ENCODE measurements at regions not wholly inside any gene's neighbourhood (a gene's known extent, or its start where the extent isn't known, plus 50 kb on each side); places are given as distances from the start of the nearest gene placed in this dataset.

DNA sequence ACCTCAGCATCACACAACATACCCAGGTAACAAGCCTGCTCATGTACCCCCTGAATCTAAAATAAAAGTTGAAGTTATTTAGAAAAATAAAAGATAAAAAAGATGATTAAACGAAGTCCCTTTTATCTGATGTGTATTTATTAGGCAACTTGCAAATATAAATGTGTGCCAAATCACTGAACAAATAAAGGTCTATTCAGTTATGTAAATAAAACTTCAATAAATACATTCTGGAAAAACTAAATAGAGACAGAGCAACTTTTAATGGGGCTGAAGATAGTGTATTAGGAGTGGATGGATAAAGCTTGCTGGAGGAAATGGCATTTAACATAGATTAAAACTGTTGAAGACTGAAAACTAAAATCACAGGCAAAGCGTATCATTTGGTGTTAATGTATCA is 678.0 kb upstream of the GRM7 start:
- Mint-ChIP-seq H3K27ac (no peak overlapping the region), H3K4me1 (no peaks in the 10 kb centered on the region), H3K9me3 (peaks cover 0 to 7% (median 1%) of the 10 kb centered on the region in 7 donors), H3K27me3 (ENCODE audit: low read depth in 3 of 3) (peaks cover 0 to 3% (median 0%) of the 10 kb centered on the region in 3 donors), H3K36me3 (no peaks in the 10 kb centered on the region), H3K4me3 (no peak overlapping the region)
- Histone ChIP-seq H3K79me2 (ENCODE audit: insufficient read depth, low read length) (no peaks in the 10 kb centered on the region), H3K36me3 (replicated peaks in 1 of 2; ENCODE audit: control insufficient read depth in 1 of 2, insufficient read depth in 2 of 2, low read length in 2 of 2) (no peaks in the 10 kb centered on the region), H3K4me3 (replicated peaks in 1 of 3; ENCODE audit: low read depth in 2 of 3, low read length in 3 of 3) (no peak overlapping the region), H4K20me1 (ENCODE audit: insufficient read depth, low read length) (no peaks in the 10 kb centered on the region), H2AFZ (ENCODE audit: insufficient read depth, low read depth, low read length, poor library complexity, severe bottlenecking) (no peak overlapping the region), H3K9me3 (replicated peaks in 1 of 2; ENCODE audit: control insufficient read depth in 1 of 2, insufficient read depth in 1 of 2, low read length in 2 of 2) (no peaks in the 10 kb centered on the region), H3K4me1 (ENCODE audit: control insufficient read depth in 1 of 2, insufficient read depth in 2 of 2, low read length in 2 of 2) (no peaks in the 10 kb centered on the region), H3K27ac (ENCODE audit: low read depth in 1 of 2, low read length in 2 of 2) (no peak overlapping the region), H3K9ac (ENCODE audit: insufficient read depth, low read length, poor library complexity, severe bottlenecking) (no peak overlapping the region), H3K27me3 (ENCODE audit: control insufficient read depth in 2 of 2, insufficient read depth in 2 of 2, low read length in 2 of 2) (no peaks in the 10 kb centered on the region), H3K4me2 (replicated peaks; ENCODE audit: extremely low read depth, low read length, poor library complexity, severe bottlenecking) (no peak overlapping the region)
- no peak for DNase-seq
- 89% methylated on average over 1 of the region's 2 CpGs for WGBS (ENCODE audit: insufficient coverage)
- intact Hi-C loops (cut with micrococcal nuclease): no loop called here
- no peak for TF ChIP-seq CTCF (IDR thresholded peaks at IDR 0.05)

GRCh38 chr3:6189384-6189783 is 671.5 kb upstream of the GRM7 start:
- Histone ChIP-seq H3K27ac (ENCODE audit: low read depth in 1 of 2, low read length in 2 of 2) (no peak overlapping the region), H3K36me3 (replicated peaks in 1 of 2; ENCODE audit: control insufficient read depth in 1 of 2, insufficient read depth in 2 of 2, low read length in 2 of 2) (no peaks in the 10 kb centered on the region), H3K9me3 (replicated peaks in 1 of 2; ENCODE audit: control insufficient read depth in 1 of 2, insufficient read depth in 1 of 2, low read length in 2 of 2) (peaks cover 0 to 2% of the 10 kb centered on the region in 2 donors), H3K4me3 (replicated peaks in 1 of 3; ENCODE audit: low read depth in 2 of 3, low read length in 3 of 3) (no peak overlapping the region), H2AFZ (ENCODE audit: insufficient read depth, low read depth, low read length, poor library complexity, severe bottlenecking) (no peak overlapping the region), H4K20me1 (ENCODE audit: insufficient read depth, low read length) (no peaks in the 10 kb centered on the region), H3K79me2 (ENCODE audit: insufficient read depth, low read length) (no peaks in the 10 kb centered on the region), H3K4me2 (replicated peaks; ENCODE audit: extremely low read depth, low read length, poor library complexity, severe bottlenecking) (no peak overlapping the region), H3K27me3 (ENCODE audit: control insufficient read depth in 2 of 2, insufficient read depth in 2 of 2, low read length in 2 of 2) (no peaks in the 10 kb centered on the region), H3K9ac (ENCODE audit: insufficient read depth, low read length, poor library complexity, severe bottlenecking) (no peak overlapping the region), H3K4me1 (ENCODE audit: control insufficient read depth in 1 of 2, insufficient read depth in 2 of 2, low read length in 2 of 2) (no peaks in the 10 kb centered on the region)
- no peak for DNase-seq
- WGBS (ENCODE audit: insufficient coverage): no CpG with 5 or more reads among the region's 1 CpG
- no peaks in the 10 kb centered on the region for H3K36me3 Mint-ChIP-seq
- no peak overlapping the region for H3K27ac Mint-ChIP-seq
- H3K4me1 Mint-ChIP-seq: no peaks in the 10 kb centered on the region
- no peaks in the 10 kb centered on the region for H3K27me3 Mint-ChIP-seq (ENCODE audit: low read depth in 3 of 3)
- no peak for TF ChIP-seq CTCF (IDR thresholded peaks at IDR 0.05)
- no peak overlapping the region for H3K4me3 Mint-ChIP-seq
- peaks cover 0 to 16% (median 4%) of the 10 kb centered on the region in 7 donors for H3K9me3 Mint-ChIP-seq
- intact Hi-C loops (cut with micrococcal nuclease): no loop called here
